Medulla oblongata (tissue), 1 donor: ENCODE measurements at regions not wholly inside any gene's neighbourhood (a gene's known extent, or its start where the extent isn't known, plus 50 kb on each side); places are given as distances from the start of the nearest gene placed in this dataset.

Experiments used
- DNase-seq: peaks from one replicate; pipeline ENCODE4 v3.0.0-alpha.2; 2015; ENCODE audit errors: extremely low spot score

DNA sequence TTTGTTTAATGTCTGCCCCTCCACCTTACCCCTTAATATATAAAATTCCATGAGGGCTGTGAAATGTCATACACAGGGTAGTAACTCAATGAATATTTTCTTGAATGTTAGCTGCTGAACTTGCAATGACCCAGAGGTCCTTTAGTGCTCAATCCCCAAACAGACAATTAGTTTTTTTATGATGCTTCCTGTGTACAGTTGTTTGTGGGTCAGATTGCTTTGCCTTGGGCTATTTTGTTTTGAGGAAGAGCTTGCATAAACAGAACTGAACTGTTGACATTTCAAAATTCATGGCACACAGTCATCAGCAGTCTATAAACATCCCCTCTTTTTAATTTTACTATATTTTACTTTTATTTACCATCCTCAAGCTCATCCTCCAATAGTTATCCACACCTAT lies 820.5 kb upstream of the SEL1L start:
- DNase-seq, result no peak

GRCh38 chr14:82359201-82359600 lies 825.5 kb upstream of the SEL1L start:
- no peak for DNase-seq

GRCh38 chr14:82362452-82362851 lies 828.8 kb upstream of the SEL1L start:
- no peak for DNase-seq

- DNase-seq, result no peak
Measured at GRCh38 chr14:82365471-82365870, 831.8 kb upstream of the SEL1L start.

- DNase-seq, result no peak
Measured at GRCh38 chr14:82366803-82367202, 833.1 kb upstream of the SEL1L start.

DNA sequence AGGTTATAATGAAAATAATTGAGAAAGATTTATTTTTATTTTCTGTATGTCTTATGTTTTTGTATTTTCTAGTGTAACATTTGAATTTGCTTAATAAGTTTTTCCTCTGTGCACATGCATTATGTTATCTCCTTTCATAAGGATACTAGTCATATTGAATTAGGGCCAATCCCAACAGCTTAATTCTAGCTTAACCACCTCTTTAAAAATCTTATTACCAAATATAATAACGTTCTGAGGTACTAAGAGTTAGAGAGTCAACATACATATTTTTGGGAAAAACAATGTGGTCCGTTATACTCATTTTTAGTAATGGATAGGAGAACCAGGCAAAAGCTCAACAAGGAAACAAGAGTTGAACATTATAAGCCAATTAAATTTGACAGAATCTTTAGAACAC lies 845.6 kb upstream of the SEL1L start:
- no peak for DNase-seq

DNA sequence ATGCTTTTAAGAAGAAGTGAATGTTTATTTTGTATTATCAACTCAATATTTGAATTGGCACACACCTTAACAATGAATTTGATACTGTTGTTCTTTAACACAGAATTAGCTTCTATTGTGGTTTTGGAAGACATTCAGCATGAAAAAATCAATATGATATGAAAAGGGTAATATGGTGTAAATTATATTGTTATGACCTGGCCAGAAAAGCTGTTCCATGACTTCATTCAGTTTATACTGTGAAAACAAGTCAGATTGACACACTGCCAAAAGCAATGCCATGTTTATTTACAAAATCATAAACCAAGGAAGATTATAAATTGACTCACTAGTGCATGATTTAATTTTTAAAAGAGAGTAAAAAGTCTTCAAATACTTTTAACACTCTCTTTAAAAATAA lies 851.4 kb upstream of the SEL1L start:
- DNase-seq, result no peak

DNA sequence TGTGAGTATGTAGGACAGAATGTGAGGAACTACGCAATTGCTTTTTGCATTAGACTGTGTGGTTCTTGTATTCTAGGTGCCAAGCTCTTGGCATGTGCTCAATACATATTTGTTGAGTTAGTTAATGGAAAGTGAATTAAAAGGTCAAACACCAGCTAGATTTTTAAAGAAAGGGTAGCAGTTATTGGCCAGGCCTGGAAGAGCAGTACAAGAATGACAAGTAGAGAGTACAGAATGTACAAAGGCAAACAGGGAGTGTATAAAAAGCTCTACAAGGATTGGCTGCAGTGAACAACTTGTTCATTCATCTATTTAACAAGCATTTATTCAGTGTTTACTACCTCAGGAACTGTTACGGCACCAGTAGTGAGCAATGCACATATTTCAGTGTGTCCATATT lies 854.0 kb upstream of the SEL1L start:
- peak; percentile 78 for DNase-seq

GRCh38 chr14:82388488-82388887 lies 854.8 kb upstream of the SEL1L start:
- DNase-seq, result no peak

DNA sequence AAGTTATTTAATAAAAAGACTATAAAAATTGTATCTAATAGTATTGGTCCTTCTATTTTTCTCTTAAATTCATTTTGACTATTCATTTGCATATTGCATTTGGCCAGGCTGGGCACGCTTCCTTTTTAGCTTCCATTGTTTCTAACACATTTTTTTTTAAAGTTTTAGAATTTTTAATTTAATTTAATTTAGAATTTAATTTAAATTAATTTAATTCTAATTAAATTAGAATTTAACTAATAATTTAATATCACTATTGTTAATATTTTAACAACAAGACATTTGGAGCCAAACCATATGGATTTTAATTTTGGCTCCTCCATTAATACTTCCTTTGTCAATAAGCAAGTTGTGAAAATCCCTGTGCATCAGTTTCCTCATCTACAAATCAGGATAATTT lies 856.9 kb upstream of the SEL1L start:
- no peak for DNase-seq

GRCh38 chr14:82394916-82395315 lies 861.3 kb upstream of the SEL1L start:
- DNase-seq, result no peak

DNA sequence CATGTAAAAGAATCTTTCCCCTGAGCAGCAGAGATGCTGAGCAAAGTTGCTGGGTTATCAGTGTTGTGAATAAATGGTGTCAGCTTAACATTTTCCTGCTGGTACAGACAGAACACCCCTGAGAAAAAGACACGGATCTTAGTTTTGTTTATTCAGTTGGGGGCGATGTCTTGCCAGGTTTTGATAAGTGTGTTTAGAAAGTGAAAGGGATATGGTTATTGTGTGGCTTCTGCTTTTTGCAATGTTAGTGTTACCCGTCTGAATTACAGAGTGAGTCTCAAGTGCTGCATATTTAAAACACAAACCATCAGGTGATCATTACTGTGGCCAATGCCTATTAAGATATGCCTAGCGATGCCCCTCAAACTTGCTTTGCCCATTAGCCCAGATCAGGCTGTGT lies 864.6 kb upstream of the SEL1L start:
- DNase-seq, result peak; percentile 16

DNA sequence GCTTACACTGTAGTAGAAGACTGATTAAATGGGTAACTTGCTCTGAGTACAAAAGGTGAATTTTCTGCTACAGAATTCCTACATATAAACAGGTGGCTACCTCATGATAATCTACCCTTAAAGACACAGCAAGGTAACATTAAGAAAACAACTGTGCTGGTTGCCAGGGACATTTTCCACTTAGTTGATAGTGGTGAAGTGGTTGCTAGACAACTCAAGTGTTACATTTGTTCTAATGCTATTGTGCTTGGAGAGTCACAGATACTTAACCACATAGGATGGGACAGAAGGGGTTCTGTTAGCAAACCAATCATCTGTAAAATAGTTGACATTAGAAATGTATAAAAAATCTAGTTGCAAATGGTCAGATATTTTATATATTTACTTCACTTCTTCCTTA lies 870.3 kb upstream of the SEL1L start:
- no peak for DNase-seq

DNA sequence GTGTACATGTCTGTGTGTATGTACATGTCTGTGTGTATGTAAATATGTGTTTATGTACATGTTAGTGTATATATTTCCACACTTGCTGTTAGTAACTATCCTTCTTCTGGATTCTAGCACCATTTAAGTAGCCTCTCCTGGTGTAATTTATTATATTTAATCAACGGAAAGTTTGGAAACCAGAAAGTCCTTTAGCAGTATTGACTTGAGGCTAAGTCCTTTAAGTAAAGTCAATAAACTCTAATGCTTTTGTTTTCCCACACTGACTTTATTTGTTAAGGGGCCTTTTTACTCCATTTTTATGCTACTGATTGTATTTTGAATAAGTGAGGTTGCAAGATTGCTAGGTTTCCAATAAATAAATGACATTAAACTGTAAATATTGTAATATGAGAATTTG lies 876.4 kb upstream of the SEL1L start:
- no peak for DNase-seq

DNA sequence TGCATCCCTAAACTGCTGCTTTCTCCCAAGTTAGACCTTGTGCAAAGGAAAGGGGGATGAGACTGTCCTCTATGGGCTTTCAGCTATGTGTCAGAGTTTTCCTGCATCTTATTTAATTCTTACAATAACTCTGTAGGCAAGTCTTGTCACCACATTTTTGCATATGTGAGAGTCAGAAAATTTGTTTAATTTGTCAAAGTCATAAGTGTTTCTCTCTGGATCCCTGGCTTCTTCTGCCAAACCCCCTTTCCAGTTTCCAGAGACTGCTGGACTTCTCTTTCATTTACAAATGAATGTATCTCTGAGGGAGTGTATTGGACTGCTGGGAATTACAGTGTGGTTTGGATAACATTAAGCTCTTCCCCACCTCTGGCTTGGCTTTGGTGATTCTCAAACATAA lies 877.6 kb upstream of the SEL1L start:
- no peak for DNase-seq

- DNase-seq, result no peak
Measured at GRCh38 chr14:82412545-82412944, 878.9 kb upstream of the SEL1L start.

DNA sequence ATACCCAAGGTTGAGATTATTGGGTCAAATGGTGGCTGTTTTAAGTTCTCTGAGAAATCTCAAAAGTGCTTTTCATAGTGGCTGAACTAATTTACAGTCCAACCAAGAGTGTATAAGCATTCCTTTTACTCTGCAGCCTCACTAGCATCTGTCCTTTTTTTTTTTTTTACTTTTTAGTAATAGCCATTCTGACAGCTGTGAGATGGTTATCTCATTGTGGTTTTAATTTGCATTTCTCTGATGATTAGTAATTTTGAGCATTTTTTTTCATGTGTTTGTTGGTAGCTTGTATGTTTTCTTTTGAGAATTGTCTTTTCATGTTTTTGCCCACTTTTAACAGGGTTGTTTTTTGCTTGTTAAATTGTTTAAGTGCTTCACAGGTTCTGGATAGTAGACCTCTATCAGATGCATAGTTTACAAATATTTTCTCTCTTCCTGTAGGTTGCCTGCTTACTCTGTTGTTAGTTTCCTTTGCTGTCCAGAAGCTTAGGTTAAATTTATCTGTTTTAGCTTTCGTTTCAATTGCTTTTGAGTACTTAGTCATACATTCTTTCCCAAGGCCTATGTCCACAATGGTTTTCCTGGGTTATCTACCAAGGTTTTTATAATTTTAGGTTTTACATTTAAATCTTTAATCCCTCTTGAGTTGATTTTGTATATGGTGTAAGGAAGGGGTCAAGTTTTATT lies 881.3 kb upstream of the SEL1L start:
- DNase-seq, result no peak

GRCh38 chr14:82419933-82420332 lies 886.3 kb upstream of the SEL1L start:
- no peak for DNase-seq

DNA sequence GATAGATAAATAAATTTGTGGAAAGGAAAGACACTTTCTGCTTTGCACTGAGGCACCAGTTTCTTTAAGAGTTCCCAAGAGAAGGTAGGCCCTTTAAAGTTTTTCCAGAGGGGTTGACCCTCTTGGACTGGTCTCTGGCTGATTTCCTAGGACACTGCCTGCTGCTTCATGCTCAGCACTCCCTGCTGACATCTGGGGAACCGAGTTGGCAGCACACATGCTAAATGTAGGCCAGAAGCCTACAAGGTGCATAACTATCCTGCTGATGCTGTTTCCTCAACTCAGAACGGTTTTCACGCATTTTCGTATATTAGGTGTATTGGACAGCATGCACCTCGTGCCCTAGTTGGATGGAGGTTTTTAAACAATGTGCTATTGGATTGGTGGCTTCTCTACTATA lies 887.2 kb upstream of the SEL1L start:
- DNase-seq, result no peak

GRCh38 chr14:82421286-82421685 lies 887.6 kb upstream of the SEL1L start:
- DNase-seq, result no peak

DNA sequence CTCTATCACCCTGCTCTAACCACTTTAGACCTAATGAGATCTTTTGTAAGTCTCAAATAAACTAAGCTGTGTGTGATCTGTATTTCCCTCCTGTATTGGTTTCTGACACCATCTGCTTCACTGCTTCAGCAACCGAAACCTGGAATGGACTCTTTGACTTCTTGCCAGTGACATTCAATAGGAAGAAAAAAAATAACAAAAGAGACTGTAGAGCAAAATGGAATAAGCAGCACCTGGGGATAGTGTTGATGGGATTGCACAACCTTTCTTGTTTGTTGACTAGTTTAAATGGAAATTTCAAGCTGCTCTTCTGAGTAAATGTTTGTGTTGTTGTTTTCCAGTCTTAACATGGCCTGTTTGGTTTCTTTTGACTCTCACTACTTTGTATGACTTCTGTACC lies 888.6 kb upstream of the SEL1L start:
- DNase-seq, result no peak

DNA sequence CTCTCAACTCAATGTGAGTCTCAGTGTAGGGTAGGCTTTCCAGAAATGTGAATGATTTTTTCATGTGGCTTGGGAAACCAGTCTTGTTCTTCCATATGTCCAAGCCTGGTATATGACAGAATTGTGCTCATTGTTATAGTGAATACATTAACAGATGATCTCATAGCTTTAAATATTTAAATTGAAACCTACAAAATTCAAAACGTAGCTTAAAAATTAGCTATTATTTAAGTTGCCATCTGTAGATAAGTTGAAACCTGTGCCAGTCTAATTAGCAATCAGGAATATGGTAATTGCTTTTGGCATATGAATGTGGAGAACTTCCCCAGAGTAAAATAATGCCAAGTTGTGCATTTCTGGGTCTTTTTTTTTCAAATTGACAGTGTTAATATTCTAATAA lies 891.6 kb upstream of the SEL1L start:
- no peak for DNase-seq

GRCh38 chr14:82431031-82431430 lies 897.4 kb upstream of the SEL1L start:
- no peak for DNase-seq

- DNase-seq, result peak; percentile 23
Measured at GRCh38 chr14:82432301-82433105, 898.9 kb upstream of the SEL1L start.
